ENCODE measurements at regions not wholly inside any gene's neighbourhood (a gene's known extent, or its start where the extent isn't known, plus 50 kb on each side); places are given as distances from the start of the nearest gene placed in this dataset.
A peak's percentile ranks its signal among the peaks of the same experiment; 100 is the strongest.

- no peak for DNase-seq (ENCODE audit: low read depth, low spot score)
- TF ChIP-seq, protein P1, sequence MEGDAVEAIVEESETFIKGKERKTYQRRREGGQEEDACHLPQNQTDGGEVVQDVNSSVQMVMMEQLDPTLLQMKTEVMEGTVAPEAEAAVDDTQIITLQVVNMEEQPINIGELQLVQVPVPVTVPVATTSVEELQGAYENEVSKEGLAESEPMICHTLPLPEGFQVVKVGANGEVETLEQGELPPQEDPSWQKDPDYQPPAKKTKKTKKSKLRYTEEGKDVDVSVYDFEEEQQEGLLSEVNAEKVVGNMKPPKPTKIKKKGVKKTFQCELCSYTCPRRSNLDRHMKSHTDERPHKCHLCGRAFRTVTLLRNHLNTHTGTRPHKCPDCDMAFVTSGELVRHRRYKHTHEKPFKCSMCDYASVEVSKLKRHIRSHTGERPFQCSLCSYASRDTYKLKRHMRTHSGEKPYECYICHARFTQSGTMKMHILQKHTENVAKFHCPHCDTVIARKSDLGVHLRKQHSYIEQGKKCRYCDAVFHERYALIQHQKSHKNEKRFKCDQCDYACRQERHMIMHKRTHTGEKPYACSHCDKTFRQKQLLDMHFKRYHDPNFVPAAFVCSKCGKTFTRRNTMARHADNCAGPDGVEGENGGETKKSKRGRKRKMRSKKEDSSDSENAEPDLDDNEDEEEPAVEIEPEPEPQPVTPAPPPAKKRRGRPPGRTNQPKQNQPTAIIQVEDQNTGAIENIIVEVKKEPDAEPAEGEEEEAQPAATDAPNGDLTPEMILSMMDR (IDR thresholded peaks at IDR 0.05; ENCODE audit: insufficient read depth, low read length, missing control alignments), result no peak
- H3K4me3 ChIP-seq (ENCODE audit: low read depth, low read length), result no peak overlapping the region
- POLR2A ChIA-PET, result no interaction called here
- CTCF ChIA-PET, result no interaction called here
Observed at GRCh38 chr4:72984351-72984750, 85.2 kb downstream of the COX18 start.

- DNase-seq (ENCODE audit: low read depth, low spot score), result no peak
- no peak overlapping the region for H3K4me3 ChIP-seq (ENCODE audit: low read depth, low read length)
- POLR2A ChIA-PET, result no interaction called here
- TF ChIP-seq, protein P1 (IDR thresholded peaks at IDR 0.05; ENCODE audit: insufficient read depth, low read length, missing control alignments), result no peak
- CTCF ChIA-PET, result no interaction called here
Observed at GRCh38 chr4:72983709-72984108, 85.8 kb downstream of the COX18 start.

- POLR2A ChIA-PET, result no interaction called here
- TF ChIP-seq, protein P1 (IDR thresholded peaks at IDR 0.05; ENCODE audit: insufficient read depth, low read length, missing control alignments), result no peak
- H3K4me3 ChIP-seq (ENCODE audit: low read depth, low read length), result no peak overlapping the region
- no peak for DNase-seq (ENCODE audit: low read depth, low spot score)
- CTCF ChIA-PET, result no interaction called here
Observed at GRCh38 chr4:72977936-72978485, 91.5 kb downstream of the COX18 start.

- TF ChIP-seq, protein P1 (IDR thresholded peaks at IDR 0.05; ENCODE audit: insufficient read depth, low read length, missing control alignments), result no peak
- DNase-seq (ENCODE audit: low read depth, low spot score), result peak; percentile 53
- ChIA-PET POLR2A (no interaction called here), CTCF (no interaction called here)
- H3K4me3 ChIP-seq (ENCODE audit: low read depth, low read length), result no peak overlapping the region
Observed at GRCh38 chr4:72975488-72975784, 94.1 kb downstream of the COX18 start.

DNA sequence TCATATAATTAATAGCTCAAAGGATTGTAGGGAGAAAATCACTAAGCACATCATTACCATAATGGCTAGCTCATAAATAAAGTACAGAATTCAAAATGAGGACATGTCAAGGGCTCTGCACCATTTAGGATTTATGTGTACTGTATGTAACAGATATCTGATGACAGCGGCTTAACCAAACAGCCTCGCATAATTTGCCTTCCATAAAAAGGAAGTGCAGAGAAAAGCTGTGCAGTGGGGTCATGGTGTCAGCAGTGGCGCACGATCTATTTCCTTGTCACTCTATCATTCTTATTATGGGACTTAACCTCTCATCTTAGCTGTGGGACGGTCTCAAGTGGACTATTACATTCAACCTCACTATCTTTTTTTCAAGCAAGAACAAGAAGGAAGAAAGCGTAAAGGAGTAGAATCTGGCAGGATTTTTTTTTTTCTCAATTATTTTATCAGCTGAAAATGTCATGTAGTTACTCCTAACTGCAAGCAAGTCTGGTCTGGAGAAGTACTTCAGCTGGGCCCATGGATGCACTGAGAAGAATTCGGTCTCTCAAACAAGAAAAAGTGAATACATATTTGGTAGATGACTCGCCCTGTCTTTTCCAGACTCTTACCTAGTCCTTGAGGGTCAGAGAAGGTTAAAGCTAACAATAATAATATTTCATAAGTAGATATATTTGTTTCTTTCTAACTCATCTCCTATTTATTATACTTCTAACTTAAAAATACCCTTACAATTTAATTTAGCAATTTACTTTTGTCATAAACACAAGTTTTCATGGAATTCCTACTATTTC, 94.6 kb downstream of the COX18 start:
- TF ChIP-seq, protein P1 (IDR thresholded peaks at IDR 0.05; ENCODE audit: insufficient read depth, low read length, missing control alignments), result no peak
- POLR2A ChIA-PET, result no interaction called here
- no peak overlapping the region for H3K4me3 ChIP-seq (ENCODE audit: low read depth, low read length)
- DNase-seq (ENCODE audit: low read depth, low spot score), result no peak
- CTCF ChIA-PET, result no interaction called here

DNA sequence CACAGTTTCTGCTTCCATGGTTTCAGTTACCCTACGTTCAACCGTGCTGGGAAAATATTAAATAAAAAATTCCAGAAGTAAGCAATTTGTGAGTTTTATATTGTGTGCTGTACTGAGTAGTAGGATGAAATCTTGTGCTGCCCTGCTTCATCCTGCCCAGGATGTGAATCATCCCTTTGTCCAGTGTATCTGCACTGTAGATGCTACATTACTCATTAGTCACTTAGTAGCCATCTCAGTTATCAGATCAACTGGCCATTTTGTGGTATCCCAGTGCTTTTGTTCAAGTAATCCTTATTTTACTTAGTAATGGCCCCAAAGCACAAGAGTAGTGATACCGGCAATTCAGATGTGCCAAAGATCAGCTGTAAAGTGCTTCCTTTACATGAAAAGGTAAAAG, 97.9 kb downstream of the COX18 start:
- no peak overlapping the region for H3K4me3 ChIP-seq (ENCODE audit: low read depth, low read length)
- POLR2A ChIA-PET, result no interaction called here
- CTCF ChIA-PET, result interaction anchor here (1.1 kb wide), 1 partner anchor 48 kb away, joined by 3 read pairs; no protein-coding TSS in a partner anchor

More for the DNA sequence above, 97.9 kb downstream of the COX18 start:
- peak; percentile 75 for DNase-seq (ENCODE audit: low read depth, low spot score)
- TF ChIP-seq, protein P1 (IDR thresholded peaks at IDR 0.05; ENCODE audit: insufficient read depth, low read length, missing control alignments), result no peak

All from AG04449 (cell line).